Nephron progenitor cell (in vitro differentiated cells): ENCODE measurements at regions not wholly inside any gene's neighbourhood (a gene's known extent, or its start where the extent isn't known, plus 50 kb on each side); places are given as distances from the start of the nearest gene placed in this dataset.
A peak's percentile ranks its signal among the peaks of the same experiment; 100 is the strongest.

ENCODE experiments used
- DNase-seq: peaks from one replicate; pipeline ENCODE4 v3.0.0; 2021
- H3K27ac Mint-ChIP-seq: 2 replicates; pipeline ENCODE4 v1.8.0; 2021; ENCODE audit warnings: mild to moderate bottlenecking, moderate library complexity, mixed read lengths
- H3K27me3 Mint-ChIP-seq: 2 replicates; pipeline ENCODE4 v1.8.0; 2021; ENCODE audit warnings: mild to moderate bottlenecking, low read depth, mixed read lengths; ENCODE audit not compliant: poor library complexity
- H3K36me3 Mint-ChIP-seq: 2 replicates; pipeline ENCODE4 v1.8.0; 2021; ENCODE audit warnings: low read depth, mixed read lengths
- H3K4me1 Mint-ChIP-seq: 2 replicates; pipeline ENCODE4 v1.8.0; 2021; ENCODE audit warnings: mixed read lengths
- H3K4me3 Mint-ChIP-seq: 2 replicates; pipeline ENCODE4 v1.8.0; 2021; ENCODE audit warnings: mild to moderate bottlenecking, moderate library complexity, mixed read lengths
- H3K9me3 Mint-ChIP-seq: 2 replicates; pipeline ENCODE4 v1.8.0; 2021; ENCODE audit warnings: mild to moderate bottlenecking, moderate library complexity, mixed read lengths
- CTCF ChIP-seq: fragments of 200-600 bp; sonication (generic); IDR thresholded peaks from 2 replicates; pipeline ENCODE4 v1.5.0; 2021; ENCODE audit warnings: antibody characterized with exemption

DNA sequence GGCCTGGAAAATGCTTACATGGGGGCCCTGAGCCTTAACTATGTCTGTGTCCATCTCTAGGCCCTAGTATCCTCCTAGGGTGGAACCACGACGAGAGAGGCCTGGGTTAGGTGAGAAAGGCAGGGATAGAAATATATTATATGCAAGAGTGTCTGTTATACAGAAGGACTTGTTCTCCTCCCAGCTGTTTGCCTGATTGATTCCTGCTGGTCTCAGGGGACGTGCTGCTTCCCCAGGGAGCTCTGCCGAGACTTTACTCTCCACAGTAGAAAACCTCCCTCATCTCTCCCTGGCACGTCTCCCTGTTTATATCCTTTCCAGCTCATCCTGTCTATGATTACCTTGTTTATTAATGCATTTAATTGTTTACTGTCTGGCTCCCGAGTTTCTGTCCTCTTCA, 132.6 kb downstream of the MIAT start:
- no peak overlapping the region for H3K4me3 Mint-ChIP-seq
- H3K4me1 Mint-ChIP-seq, result peaks cover 26% of the 10 kb centered on the region
- H3K36me3 Mint-ChIP-seq, result peaks cover 10% of the 10 kb centered on the region
- peaks cover 5% of the 10 kb centered on the region for H3K9me3 Mint-ChIP-seq
- no peak for TF ChIP-seq CTCF
- peak overlapping the region; percentile 7 for H3K27ac Mint-ChIP-seq
- peaks cover 21% of the 10 kb centered on the region for H3K27me3 Mint-ChIP-seq
- DNase-seq, result no peak

DNA sequence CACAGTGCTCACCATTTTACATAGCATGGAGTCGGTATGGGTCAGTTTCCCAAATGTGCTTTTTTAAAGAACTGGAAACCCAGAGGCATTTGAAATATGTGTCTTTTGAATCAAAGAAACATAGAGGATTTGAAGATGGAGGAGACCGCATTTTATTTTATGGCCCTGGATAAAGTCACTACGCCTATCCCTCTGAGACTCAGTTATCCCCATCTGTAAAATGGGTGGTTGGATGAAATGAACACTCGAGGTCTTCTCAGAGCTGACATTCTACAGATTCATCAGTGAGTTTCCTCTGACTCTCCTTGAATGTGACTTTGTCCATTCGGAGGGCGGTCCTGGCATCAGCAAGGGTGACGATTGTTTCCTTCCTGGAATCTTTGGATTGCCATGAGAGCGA, 135.1 kb downstream of the MIAT start:
- peaks cover 10% of the 10 kb centered on the region for H3K36me3 Mint-ChIP-seq
- DNase-seq, result no peak
- no peak overlapping the region for H3K4me3 Mint-ChIP-seq
- TF ChIP-seq CTCF, result no peak
- H3K4me1 Mint-ChIP-seq, result peaks cover 18% of the 10 kb centered on the region
- H3K27ac Mint-ChIP-seq, result no peak overlapping the region
- peaks cover 22% of the 10 kb centered on the region for H3K27me3 Mint-ChIP-seq
- peaks cover 5% of the 10 kb centered on the region for H3K9me3 Mint-ChIP-seq

DNA sequence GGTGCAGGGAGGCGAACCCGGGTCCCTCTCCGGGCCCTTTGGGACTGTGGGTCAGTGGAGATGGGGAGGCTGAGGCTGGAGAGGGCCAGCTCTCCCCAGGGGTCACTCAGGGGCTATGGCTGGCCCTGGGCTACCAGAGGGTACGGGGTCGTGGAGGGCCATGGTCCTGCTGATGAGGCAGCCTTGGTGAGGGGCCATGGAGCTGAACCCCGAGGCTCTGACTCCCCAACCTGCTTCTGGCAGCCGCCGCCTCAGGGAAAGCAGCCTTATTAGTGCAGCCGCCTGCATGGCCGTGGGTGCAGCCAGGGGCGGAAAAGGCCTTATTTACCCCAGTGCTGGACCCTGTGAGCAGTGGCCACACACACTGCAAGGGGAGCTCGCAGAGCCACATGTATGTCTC, 139.4 kb downstream of the MIAT start:
- H3K27ac Mint-ChIP-seq, result no peak overlapping the region
- peaks cover 38% of the 10 kb centered on the region for H3K4me1 Mint-ChIP-seq
- H3K9me3 Mint-ChIP-seq, result no peaks in the 10 kb centered on the region
- no peaks in the 10 kb centered on the region for H3K36me3 Mint-ChIP-seq
- no peak overlapping the region for H3K4me3 Mint-ChIP-seq
- DNase-seq, result no peak
- no peak for TF ChIP-seq CTCF
- peaks cover 20% of the 10 kb centered on the region for H3K27me3 Mint-ChIP-seq

GRCh38 chr22:26797910-26798309, 140.5 kb downstream of the MIAT start:
- no peak for DNase-seq
- H3K4me3 Mint-ChIP-seq, result no peak overlapping the region
- no peak overlapping the region for H3K27ac Mint-ChIP-seq
- peaks cover 38% of the 10 kb centered on the region for H3K4me1 Mint-ChIP-seq
- no peaks in the 10 kb centered on the region for H3K9me3 Mint-ChIP-seq
- TF ChIP-seq CTCF, result no peak
- H3K36me3 Mint-ChIP-seq, result no peaks in the 10 kb centered on the region
- peaks cover 30% of the 10 kb centered on the region for H3K27me3 Mint-ChIP-seq

GRCh38 chr22:26798462-26799065, 141.2 kb downstream of the MIAT start:
- Mint-ChIP-seq H3K36me3 (no peaks in the 10 kb centered on the region), H3K4me1 (peaks cover 35% of the 10 kb centered on the region), H3K9me3 (no peaks in the 10 kb centered on the region), H3K27me3 (peaks cover 32% of the 10 kb centered on the region), H3K27ac (no peak overlapping the region), H3K4me3 (no peak overlapping the region)
- TF ChIP-seq CTCF, result no peak
- DNase-seq, result no peak

GRCh38 chr22:26800858-26801257, 143.5 kb downstream of the MIAT start:
- peak; percentile 74 for DNase-seq
- peaks cover 53% of the 10 kb centered on the region for H3K27me3 Mint-ChIP-seq
- no peaks in the 10 kb centered on the region for H3K9me3 Mint-ChIP-seq
- H3K27ac Mint-ChIP-seq, result no peak overlapping the region
- peaks cover 40% of the 10 kb centered on the region for H3K4me1 Mint-ChIP-seq
- no peak overlapping the region for H3K4me3 Mint-ChIP-seq
- no peaks in the 10 kb centered on the region for H3K36me3 Mint-ChIP-seq
- no peak for TF ChIP-seq CTCF
